GM23338 (cell line): ENCODE measurements at regions not wholly inside any gene's neighbourhood (a gene's known extent, or its start where the extent isn't known, plus 50 kb on each side); places are given as distances from the start of the nearest gene placed in this dataset.

ENCODE experiments used
- ATAC-seq: fragments of 200-7000 bp; cut with Tn5 transposase; 3 replicates; pipeline ENCODE4 v1.9.1; 2020
- DNase-seq: peaks from one replicate; pipeline ENCODE4 v3.0.0-alpha.2; 2015; ENCODE audit warnings: low spot score
- H2AFZ ChIP-seq: fragments of 200-600 bp; sonication (generic); 2 replicates; pipeline ENCODE4 v1.8.0; 2016; ENCODE audit warnings: antibody characterized with exemption, mild to moderate bottlenecking, moderate library complexity
- H3F3A ChIP-seq: fragments of 200-600 bp; sonication (generic); replicated peaks from 2 replicates; pipeline ENCODE4 v1.8.0; 2017; ENCODE audit warnings: antibody characterized with exemption, mixed run types, low read depth
- H3K27ac ChIP-seq: fragments of 200-600 bp; sonication (generic); 2 replicates; pipeline ENCODE4 v1.6.1; 2016; ENCODE audit warnings: low read depth
- H3K27me3 ChIP-seq: fragments of 200-600 bp; sonication (generic); 2 replicates; pipeline ENCODE4 v1.8.0; 2016; ENCODE audit warnings: mild to moderate bottlenecking, mixed run types, moderate library complexity; ENCODE audit not compliant: insufficient read depth
- H3K36me3 ChIP-seq: fragments of 200-600 bp; sonication (generic); 2 replicates; pipeline ENCODE4 v1.8.0; 2016; ENCODE audit warnings: mild to moderate bottlenecking; ENCODE audit not compliant: insufficient read depth
- H3K4me1 ChIP-seq: fragments of 200-600 bp; sonication (generic); 2 replicates; pipeline ENCODE4 v1.8.0; 2016; ENCODE audit warnings: mild to moderate bottlenecking, moderate library complexity; ENCODE audit not compliant: insufficient read depth
- H3K4me2 ChIP-seq: fragments of 200-600 bp; sonication (generic); 2 replicates; pipeline ENCODE4 v1.7.1; 2017; ENCODE audit warnings: mixed run types
- H3K4me3 ChIP-seq: fragments of 200-600 bp; sonication (generic); 2 replicates; pipeline ENCODE4 v1.6.1; 2016; ENCODE audit warnings: mixed run types
- H3K79me2 ChIP-seq: fragments of 200-600 bp; sonication (generic); replicated peaks from 2 replicates; pipeline ENCODE4 v1.8.0; 2017; ENCODE audit warnings: mild to moderate bottlenecking; ENCODE audit not compliant: insufficient read depth
- H3K9me2 ChIP-seq: fragments of 200-600 bp; sonication (generic); 2 replicates; pipeline ENCODE4 v1.8.0; 2017; ENCODE audit not compliant: insufficient read depth
- H4K20me1 ChIP-seq: fragments of 200-600 bp; sonication (generic); replicated peaks from 2 replicates; pipeline ENCODE4 v1.8.0; 2017; ENCODE audit warnings: mild to moderate bottlenecking; ENCODE audit not compliant: insufficient read depth
- H3K27ac Mint-ChIP-seq: 2 replicates; pipeline ENCODE4 v1.8.0; 2020; ENCODE audit warnings: inconsistent platforms, mild to moderate bottlenecking, moderate library complexity, mixed read lengths
- H3K27me3 Mint-ChIP-seq: 3 replicates; pipeline ENCODE4 v1.8.0; 2022; ENCODE audit warnings: low read depth, mild to moderate bottlenecking, moderate library complexity, mixed read lengths, inconsistent platforms; ENCODE audit not compliant: insufficient read depth, poor library complexity
- H3K36me3 Mint-ChIP-seq: 3 replicates; pipeline ENCODE4 v1.8.0; 2021; ENCODE audit warnings: low read depth, mild to moderate bottlenecking, inconsistent platforms, moderate library complexity, mixed read lengths
- H3K4me1 Mint-ChIP-seq: 3 replicates; pipeline ENCODE4 v1.8.0; 2020; ENCODE audit warnings: mild to moderate bottlenecking, inconsistent platforms, mixed read lengths
- H3K4me3 Mint-ChIP-seq: 3 replicates; pipeline ENCODE4 v1.8.0; 2021; ENCODE audit warnings: moderate library complexity, mild to moderate bottlenecking, inconsistent platforms, mixed read lengths
- H3K9me3 Mint-ChIP-seq: 3 replicates; pipeline ENCODE4 v1.8.0; 2020; ENCODE audit warnings: moderate library complexity, mild to moderate bottlenecking, inconsistent platforms, mixed read lengths
- CREB1 ChIP-seq: fragments of 250-450 bp; sonication (Bioruptor Pico); IDR thresholded peaks from 2 replicates; pipeline ENCODE4 v1.5.0; 2020; ENCODE audit warnings: low read depth, mild to moderate bottlenecking, moderate library complexity
- CTCF ChIP-seq, 2 experiments: fragments of 200-600 bp in 1 of 2; sonication (generic) in 1 of 2; conservative IDR thresholded peaks; 2 replicates each; pipeline versions ENCODE4 v1.5.1 to v1.6.1; 2016 to 2017; ENCODE audit warnings: antibody characterized with exemption in 2 of 2, low read depth in 2 of 2, mild to moderate bottlenecking in 2 of 2, moderate library complexity in 1 of 2
- ETS1 ChIP-seq: IDR thresholded peaks from 2 replicates; pipeline ENCODE4 v1.6.1; 2016; ENCODE audit warnings: antibody characterized with exemption
- EZH2 ChIP-seq: fragments of 200-600 bp; sonication (generic); IDR thresholded peaks from one replicate; pipeline ENCODE4 v1.8.0; 2017; ENCODE audit warnings: antibody characterized with exemption, mild to moderate bottlenecking, low read depth; ENCODE audit not compliant: unreplicated experiment
- EZH2phosphoT487 ChIP-seq: fragments of 200-600 bp; sonication (generic); IDR thresholded peaks from one replicate; pipeline ENCODE4 v1.8.1; 2018; ENCODE audit warnings: antibody characterized with exemption; ENCODE audit not compliant: unreplicated experiment
- JUNB ChIP-seq: IDR thresholded peaks from one replicate; pipeline ENCODE4 v1.6.1; 2016; ENCODE audit warnings: antibody characterized with exemption; ENCODE audit not compliant: unreplicated experiment
- NANOG ChIP-seq: IDR thresholded peaks from 2 replicates; pipeline ENCODE4 v1.6.1; 2016; ENCODE audit warnings: antibody characterized with exemption, borderline replicate concordance
- POLR2AphosphoS5 ChIP-seq: IDR thresholded peaks from 2 replicates; pipeline ENCODE4 v1.6.1; 2016; ENCODE audit warnings: antibody characterized with exemption, low read depth
- REST ChIP-seq: IDR thresholded peaks from one replicate; pipeline ENCODE4 v1.6.1; 2018; ENCODE audit warnings: antibody characterized with exemption; ENCODE audit not compliant: unreplicated experiment
- STAT1 ChIP-seq: IDR thresholded peaks from one replicate; pipeline ENCODE4 v1.6.1; 2016; ENCODE audit warnings: antibody characterized with exemption; ENCODE audit not compliant: unreplicated experiment
- ZNF114 ChIP-seq: fragments of 250-450 bp; sonication (Bioruptor Pico); IDR thresholded peaks from 2 replicates; pipeline ENCODE4 v1.5.0; 2020; ENCODE audit warnings: mild to moderate bottlenecking, moderate library complexity
- ZNF331 ChIP-seq: fragments of 250-450 bp; sonication (Bioruptor Pico); IDR thresholded peaks from 2 replicates; pipeline ENCODE4 v1.5.0; 2020; ENCODE audit warnings: low read depth, mild to moderate bottlenecking, moderate library complexity
- ZNF462 ChIP-seq: fragments of 250-450 bp; sonication (Bioruptor Pico); IDR thresholded peaks from 2 replicates; pipeline ENCODE4 v1.5.0; 2020; ENCODE audit warnings: mild to moderate bottlenecking, moderate library complexity

- H3K4me2 ChIP-seq = no peak overlapping the region
- H3K27ac Mint-ChIP-seq = no peak overlapping the region
- peaks cover 4% of the 10 kb centered on the region; the same call in 1 of the 3 replicates for H3K36me3 Mint-ChIP-seq
- no peak overlapping the region for H3K27ac ChIP-seq
- ATAC-seq (no peak), DNase-seq (no peak)
- H3K36me3 ChIP-seq = no peaks in the 10 kb centered on the region
- H3K9me3 Mint-ChIP-seq = peaks cover 14% of the 10 kb centered on the region
- H3K4me1 Mint-ChIP-seq = peaks cover 38% of the 10 kb centered on the region
- no peaks in the 10 kb centered on the region for H3K79me2 ChIP-seq
- no peaks in the 10 kb centered on the region for H3F3A ChIP-seq
- H3K27me3 ChIP-seq = no peaks in the 10 kb centered on the region
- peaks cover 12% of the 10 kb centered on the region for H3K27me3 Mint-ChIP-seq
- H3K9me2 ChIP-seq = peaks cover 24% of the 10 kb centered on the region
- no peak overlapping the region for H2AFZ ChIP-seq
- no peaks in the 10 kb centered on the region for H4K20me1 ChIP-seq
- TF ChIP-seq EZH2 (no peak), ETS1 (no peak), ZNF114 (CRISPR knock-in tag) (no peak), ZNF331 (no peak), EZH2phosphoT487 (no peak), JUNB (no peak), ZNF462 (CRISPR knock-in tag) (no peak), REST (no peak), POLR2AphosphoS5 (no peak), CTCF (conservative IDR thresholded peaks at IDR 0.05; ENCODE audit: low read depth in 2 of 2) (no peak), STAT1 (no peak), NANOG (no peak), CREB1 (CRISPR knock-in tag) (no peak)
- no peak overlapping the region for H3K4me3 ChIP-seq
- peaks cover 32% of the 10 kb centered on the region for H3K4me1 ChIP-seq
- H3K4me3 Mint-ChIP-seq = no peak overlapping the region
Observed at GRCh38 chr11:130762638-130763037, 153.6 kb downstream of the SNX19 start.
